Nephron (organoid): ENCODE measurements at regions not wholly inside any gene's neighbourhood (a gene's known extent, or its start where the extent isn't known, plus 50 kb on each side); places are given as distances from the start of the nearest gene placed in this dataset.

Source experiments
- H3K27ac Mint-ChIP-seq, 3 experiments: 2 replicates each; pipeline ENCODE4 v1.8.0; 2020; ENCODE audit warnings: mixed read lengths in 3 of 3, mild to moderate bottlenecking in 2 of 3, moderate library complexity in 1 of 3
- H3K27me3 Mint-ChIP-seq: 2 replicates; pipeline ENCODE4 v1.8.0; 2021; ENCODE audit warnings: low read depth, mild to moderate bottlenecking, moderate library complexity, mixed read lengths
- H3K36me3 Mint-ChIP-seq: 2 replicates; pipeline ENCODE4 v1.8.0; 2020; ENCODE audit warnings: low read depth, mixed read lengths
- H3K4me1 Mint-ChIP-seq: 2 replicates; pipeline ENCODE4 v1.8.0; 2020; ENCODE audit warnings: mixed read lengths
- H3K4me3 Mint-ChIP-seq, 3 experiments: 2 replicates each; pipeline ENCODE4 v1.8.0; 2020; ENCODE audit warnings: mild to moderate bottlenecking in 3 of 3, mixed read lengths in 3 of 3, moderate library complexity in 2 of 3
- H3K9me3 Mint-ChIP-seq: 2 replicates; pipeline ENCODE4 v1.8.0; 2020; ENCODE audit warnings: mixed read lengths
- CTCF ChIP-seq, 3 experiments: fragments of 200-600 bp; sonication (generic); IDR thresholded peaks; one replicate each; pipeline ENCODE4 v1.5.0; 2021; ENCODE audit warnings: antibody characterized with exemption in 3 of 3; ENCODE audit not compliant: unreplicated experiment in 3 of 3

DNA sequence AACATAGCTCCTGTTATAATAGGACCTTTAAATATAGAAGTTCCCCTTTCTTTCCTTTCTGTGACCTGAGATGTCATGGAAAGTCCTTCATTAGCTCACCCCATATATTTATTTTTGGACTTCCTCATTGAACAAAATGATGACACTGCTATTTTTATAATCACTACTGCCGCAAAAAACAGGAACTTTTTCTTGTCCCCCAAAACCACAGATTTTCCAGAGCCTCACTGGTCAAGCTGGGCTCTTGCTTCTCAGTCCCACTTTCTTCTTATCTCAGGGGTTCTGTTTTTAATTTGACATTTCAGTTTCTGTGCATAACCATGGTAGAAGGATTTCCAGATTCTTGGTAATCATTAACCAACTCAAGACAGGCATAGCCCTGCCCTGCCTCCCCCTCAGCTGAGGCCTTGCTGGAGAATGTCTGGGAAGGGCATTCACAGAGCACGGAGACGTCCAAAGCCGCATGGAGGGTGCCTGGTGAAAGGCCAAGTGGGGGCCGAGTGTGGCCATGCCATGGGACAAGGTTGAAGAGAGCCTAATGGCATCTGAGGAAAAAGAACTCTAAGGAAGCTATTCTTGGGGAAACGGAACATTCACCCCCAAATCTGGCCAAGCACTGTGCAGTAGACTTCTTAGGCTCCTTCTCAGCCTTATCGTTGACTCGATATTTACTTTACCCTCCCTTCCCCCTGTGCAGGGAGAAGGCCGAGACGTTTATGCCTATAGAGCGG, 73.7 kb downstream of the EDN1 start:
- H3K4me1 Mint-ChIP-seq: peaks cover 11% of the 10 kb centered on the region
- peak overlapping the region; percentile 96 to 99 (median 99) for H3K27ac Mint-ChIP-seq
- H3K4me3 Mint-ChIP-seq: peak overlapping the region in 2 of 3 experiments; percentile 33 to 48
- no peak for TF ChIP-seq CTCF (IDR thresholded peaks at IDR 0.05; ENCODE audit: unreplicated experiment in 3 of 3)
- no peaks in the 10 kb centered on the region for H3K9me3 Mint-ChIP-seq
- peaks cover 4% of the 10 kb centered on the region for H3K27me3 Mint-ChIP-seq
- H3K36me3 Mint-ChIP-seq: no peaks in the 10 kb centered on the region

- TF ChIP-seq CTCF (IDR thresholded peaks at IDR 0.05; ENCODE audit: unreplicated experiment in 3 of 3): no peak
- peak overlapping the region; percentile 96 to 99 (median 99) for H3K27ac Mint-ChIP-seq
- no peak overlapping the region for H3K4me3 Mint-ChIP-seq
- peaks cover 4% of the 10 kb centered on the region for H3K27me3 Mint-ChIP-seq
- H3K9me3 Mint-ChIP-seq: no peaks in the 10 kb centered on the region
- H3K4me1 Mint-ChIP-seq: peaks cover 11% of the 10 kb centered on the region
- no peaks in the 10 kb centered on the region for H3K36me3 Mint-ChIP-seq
These were observed 74.5 kb downstream of the EDN1 start for GRCh38 chr6:12364621-12365020.

DNA sequence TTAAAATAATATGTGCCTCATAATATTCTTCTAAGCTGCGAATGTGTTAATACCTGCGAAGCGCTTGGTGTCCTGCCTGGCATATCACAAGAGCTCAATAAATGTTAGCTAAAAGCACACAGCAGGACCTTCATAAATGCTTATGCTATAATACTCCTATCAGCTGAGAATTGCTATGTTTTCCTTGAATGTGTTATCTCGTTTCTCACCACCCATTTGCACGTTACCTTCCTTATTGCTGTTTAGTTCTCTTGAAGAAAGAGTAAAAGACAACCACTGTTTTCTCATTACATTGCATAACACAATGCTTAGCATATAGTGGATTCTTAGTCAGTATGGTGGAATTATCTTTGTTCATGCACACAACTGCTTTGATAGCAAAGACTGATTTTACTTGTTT, 76.6 kb downstream of the EDN1 start:
- peak overlapping the region in 1 of 3 experiments; percentile 86 for H3K27ac Mint-ChIP-seq
- H3K36me3 Mint-ChIP-seq: no peaks in the 10 kb centered on the region
- peaks cover 4% of the 10 kb centered on the region for H3K27me3 Mint-ChIP-seq
- H3K4me3 Mint-ChIP-seq: no peak overlapping the region
- peaks cover 11% of the 10 kb centered on the region for H3K4me1 Mint-ChIP-seq
- no peaks in the 10 kb centered on the region for H3K9me3 Mint-ChIP-seq
- no peak for TF ChIP-seq CTCF (IDR thresholded peaks at IDR 0.05; ENCODE audit: unreplicated experiment in 3 of 3)

GRCh38 chr6:12367412-12367811, 77.3 kb downstream of the EDN1 start:
- Mint-ChIP-seq H3K36me3 (no peaks in the 10 kb centered on the region), H3K4me3 (no peak overlapping the region), H3K4me1 (peaks cover 11% of the 10 kb centered on the region), H3K27ac (no peak overlapping the region), H3K9me3 (no peaks in the 10 kb centered on the region), H3K27me3 (peaks cover 4% of the 10 kb centered on the region)
- no peak for TF ChIP-seq CTCF (IDR thresholded peaks at IDR 0.05; ENCODE audit: unreplicated experiment in 3 of 3)

DNA sequence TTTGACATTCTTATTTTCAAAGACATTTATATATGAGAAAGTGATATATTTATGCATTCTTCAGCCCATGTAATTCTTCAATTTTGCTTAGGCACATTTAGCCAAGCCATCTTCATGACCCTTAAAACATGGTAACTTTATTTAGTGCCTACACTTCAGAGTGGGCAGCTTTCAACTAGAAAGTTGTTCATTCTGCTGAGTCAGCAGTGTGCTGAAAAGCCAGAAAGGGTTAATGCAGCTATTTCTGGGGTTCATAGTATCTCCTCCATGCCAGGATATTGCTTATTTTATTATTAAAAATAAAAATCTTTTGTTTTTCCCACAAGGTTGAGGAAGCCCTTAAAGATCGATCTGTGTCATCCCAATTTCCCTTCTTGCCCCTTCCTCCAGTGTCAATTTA, 79.2 kb downstream of the EDN1 start:
- H3K27ac Mint-ChIP-seq: no peak overlapping the region
- peaks cover 4% of the 10 kb centered on the region for H3K27me3 Mint-ChIP-seq
- no peaks in the 10 kb centered on the region for H3K36me3 Mint-ChIP-seq
- no peaks in the 10 kb centered on the region for H3K9me3 Mint-ChIP-seq
- H3K4me3 Mint-ChIP-seq: no peak overlapping the region
- H3K4me1 Mint-ChIP-seq: peaks cover 5% of the 10 kb centered on the region
- no peak for TF ChIP-seq CTCF (IDR thresholded peaks at IDR 0.05; ENCODE audit: unreplicated experiment in 3 of 3)

DNA sequence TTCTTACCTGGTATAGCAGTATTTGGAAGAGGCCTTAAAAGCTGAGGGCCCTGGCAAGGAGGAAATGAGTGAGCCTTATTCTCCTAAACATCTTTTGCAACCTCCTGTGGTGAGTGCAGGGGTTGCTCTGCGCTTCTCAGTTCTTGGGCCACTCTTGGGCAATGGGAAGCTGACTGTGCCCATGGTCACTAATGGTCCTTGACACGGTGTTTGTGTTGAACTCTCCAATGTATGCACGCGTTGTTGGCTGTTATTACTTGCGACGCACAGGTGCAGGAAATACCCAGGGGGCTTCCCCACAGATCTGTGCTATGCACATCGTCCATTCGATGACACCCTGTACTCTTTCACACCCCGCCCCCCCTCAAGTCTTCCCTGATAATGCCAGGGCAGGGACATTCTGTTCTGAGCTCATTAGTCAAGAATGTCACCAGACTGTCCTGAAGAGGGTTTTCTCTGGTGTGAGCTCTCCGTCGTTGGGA, 79.7 kb downstream of the EDN1 start:
- Mint-ChIP-seq H3K36me3 (no peaks in the 10 kb centered on the region), H3K27me3 (peaks cover 4% of the 10 kb centered on the region), H3K9me3 (no peaks in the 10 kb centered on the region), H3K27ac (no peak overlapping the region), H3K4me3 (no peak overlapping the region), H3K4me1 (peaks cover 5% of the 10 kb centered on the region)
- no peak for TF ChIP-seq CTCF (IDR thresholded peaks at IDR 0.05; ENCODE audit: unreplicated experiment in 3 of 3)
